ENCODE measurements at regions not wholly inside any gene's neighbourhood (a gene's known extent, or its start where the extent isn't known, plus 50 kb on each side); places are given as distances from the start of the nearest gene placed in this dataset.

DNA sequence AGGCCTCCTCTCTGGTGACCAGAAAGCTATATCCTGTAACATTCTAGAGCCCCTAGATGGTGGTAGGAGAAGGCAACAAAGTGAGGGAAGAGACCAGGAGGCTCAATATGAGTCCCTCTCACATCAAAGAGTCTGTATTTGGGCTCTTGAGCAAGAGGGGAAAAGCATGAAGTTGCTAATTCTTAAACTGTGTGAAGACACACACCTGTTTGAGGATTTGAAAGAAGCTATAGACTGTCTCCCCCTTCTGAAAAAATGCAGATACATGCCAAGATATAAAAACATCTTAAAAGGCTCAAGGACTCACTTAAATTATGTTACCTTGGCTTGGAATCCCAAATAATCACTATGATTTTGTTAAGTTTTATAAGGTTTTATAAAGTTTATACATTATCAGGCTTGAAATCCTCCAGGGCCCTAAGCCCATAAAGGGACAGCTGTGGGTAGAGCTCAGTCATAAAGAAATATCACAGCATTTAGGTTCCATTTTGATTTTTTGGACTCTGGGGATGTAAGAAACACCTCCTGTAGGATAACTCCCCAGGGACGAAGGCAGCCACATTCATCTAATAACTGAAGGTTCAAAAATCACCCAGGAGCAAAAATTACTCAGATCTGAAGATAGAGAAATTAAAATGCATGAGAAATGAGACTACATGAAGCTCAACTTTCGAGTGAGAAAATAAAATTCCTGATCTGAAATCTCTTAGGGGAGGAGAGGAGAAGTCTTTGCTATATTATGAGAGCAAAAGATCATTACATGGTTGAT, 136.1 kb upstream of the LGALSL start:
- no peak for DNase-seq (ENCODE audit: low read depth)

- no peak for DNase-seq (ENCODE audit: low read depth)
Observed at GRCh38 chr2:64318476-64318748, 135.6 kb upstream of the LGALSL start.

- no peak for DNase-seq (ENCODE audit: low read depth)
Observed at GRCh38 chr2:64319896-64320295, 134.1 kb upstream of the LGALSL start.

- DNase-seq (ENCODE audit: low read depth) = no peak
Observed at GRCh38 chr2:64322433-64322832, 131.5 kb upstream of the LGALSL start.

GRCh38 chr2:64323197-64323596, 130.8 kb upstream of the LGALSL start:
- DNase-seq (ENCODE audit: low read depth) = no peak

DNA sequence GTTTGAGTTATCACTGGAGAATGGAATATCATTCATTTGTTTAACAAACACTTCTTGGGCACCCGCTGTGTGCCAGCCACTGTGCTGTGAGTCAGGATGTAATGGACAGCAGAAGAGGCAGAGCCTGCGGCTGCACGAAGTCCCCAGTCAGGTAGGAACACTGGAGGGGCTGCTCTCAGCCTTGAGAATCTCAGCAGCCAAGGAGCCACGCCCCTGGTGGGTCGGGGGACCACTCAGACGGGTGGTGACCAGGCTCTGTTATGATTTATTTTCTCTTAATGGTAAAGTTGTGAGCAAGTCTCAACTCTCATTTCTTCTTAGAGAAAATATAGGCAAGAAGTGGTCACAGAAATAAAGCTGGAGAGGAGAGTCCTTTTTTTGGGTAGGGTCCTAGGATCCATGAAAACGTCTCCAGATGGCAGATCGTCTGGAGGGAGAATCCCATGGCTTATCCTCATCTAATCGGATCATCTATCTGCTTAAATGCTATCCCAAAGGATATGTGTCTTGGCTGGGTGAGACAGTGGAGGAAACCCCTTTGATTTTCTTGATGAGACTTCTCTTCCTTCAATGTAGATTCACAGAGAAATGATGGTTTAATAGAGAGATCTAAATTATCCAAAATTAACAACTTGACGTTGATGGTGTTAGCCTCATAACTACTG, 129.1 kb upstream of the LGALSL start:
- no peak for DNase-seq (ENCODE audit: low read depth)

DNA sequence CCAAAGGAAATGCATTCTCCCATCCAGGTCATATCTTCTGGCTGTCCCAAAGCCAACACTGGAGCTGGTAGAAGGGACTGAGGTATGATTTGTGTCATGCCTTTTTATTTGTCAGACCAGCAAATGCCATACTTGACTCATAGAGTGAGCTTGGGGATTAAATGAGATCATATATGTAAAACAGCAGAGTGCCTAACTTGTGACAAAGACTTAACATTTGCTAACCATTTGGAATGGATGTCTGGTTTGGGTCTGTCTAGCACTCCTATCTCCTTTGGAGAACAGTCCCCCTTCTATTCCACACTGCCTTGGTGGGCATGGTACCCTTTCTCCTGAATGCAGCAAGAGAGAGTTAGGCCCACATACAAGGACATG, 128.5 kb upstream of the LGALSL start:
- no peak for DNase-seq (ENCODE audit: low read depth)

DNA sequence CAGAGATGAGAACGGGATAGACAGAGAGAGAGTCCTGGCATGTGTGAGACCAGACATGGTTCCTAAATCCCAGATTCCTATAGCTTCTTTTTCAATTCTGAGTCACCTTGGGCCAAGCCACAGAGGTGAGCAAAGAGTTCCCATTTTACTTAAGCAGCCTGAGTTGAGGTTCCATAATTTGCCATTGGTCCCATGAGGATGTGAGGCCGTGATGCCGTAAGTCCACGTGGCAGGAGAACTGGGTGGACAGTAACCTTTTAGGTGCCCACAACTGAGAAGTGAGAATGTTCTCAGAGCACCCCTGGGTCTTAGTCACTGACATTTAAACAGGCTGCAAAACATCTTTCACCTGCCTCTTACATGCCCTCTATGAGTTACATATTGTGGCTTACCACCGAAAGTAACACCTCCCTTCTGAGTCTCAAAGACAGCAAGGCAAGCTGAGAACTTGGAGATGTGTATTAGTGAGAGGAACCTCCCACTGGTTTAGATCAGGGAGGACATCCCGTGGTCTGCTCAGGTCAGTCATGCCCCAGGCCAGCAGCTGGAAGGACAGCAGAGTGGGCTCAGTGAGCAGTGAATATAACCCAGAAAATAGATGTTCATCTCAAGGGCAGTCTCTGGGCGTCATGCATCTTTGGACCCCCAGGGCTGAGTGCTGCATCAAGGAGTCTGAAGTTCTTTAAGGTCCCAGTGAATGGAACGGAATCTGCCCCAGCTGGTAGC, 127.9 kb upstream of the LGALSL start:
- no peak for DNase-seq (ENCODE audit: low read depth)

DNA sequence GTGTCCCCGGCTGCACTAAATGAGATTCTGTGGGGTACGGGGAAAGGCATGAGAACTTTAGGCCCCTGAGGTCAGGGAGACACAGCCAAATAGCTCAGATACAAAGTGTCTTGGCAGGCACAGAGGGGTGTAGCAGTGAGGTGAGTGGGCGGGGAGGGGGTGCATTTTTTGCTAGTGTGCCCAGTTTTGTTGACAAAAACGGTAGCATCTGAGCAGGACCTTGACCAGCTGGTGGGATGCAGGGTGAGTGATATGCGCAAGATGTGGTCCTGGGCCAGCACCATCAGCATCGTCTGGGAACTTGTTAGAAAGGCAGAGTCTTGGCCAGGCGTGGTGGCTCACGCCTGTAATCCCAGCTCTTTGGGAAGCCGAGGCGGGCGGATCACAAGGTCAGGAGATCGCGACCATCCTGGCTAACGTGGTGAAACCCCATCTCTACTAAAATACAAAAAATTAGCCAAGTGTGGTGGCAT, 127.3 kb upstream of the LGALSL start:
- no peak for DNase-seq (ENCODE audit: low read depth)

GRCh38 chr2:64327129-64327509, 126.8 kb upstream of the LGALSL start:
- DNase-seq (ENCODE audit: low read depth) = no peak

DNA sequence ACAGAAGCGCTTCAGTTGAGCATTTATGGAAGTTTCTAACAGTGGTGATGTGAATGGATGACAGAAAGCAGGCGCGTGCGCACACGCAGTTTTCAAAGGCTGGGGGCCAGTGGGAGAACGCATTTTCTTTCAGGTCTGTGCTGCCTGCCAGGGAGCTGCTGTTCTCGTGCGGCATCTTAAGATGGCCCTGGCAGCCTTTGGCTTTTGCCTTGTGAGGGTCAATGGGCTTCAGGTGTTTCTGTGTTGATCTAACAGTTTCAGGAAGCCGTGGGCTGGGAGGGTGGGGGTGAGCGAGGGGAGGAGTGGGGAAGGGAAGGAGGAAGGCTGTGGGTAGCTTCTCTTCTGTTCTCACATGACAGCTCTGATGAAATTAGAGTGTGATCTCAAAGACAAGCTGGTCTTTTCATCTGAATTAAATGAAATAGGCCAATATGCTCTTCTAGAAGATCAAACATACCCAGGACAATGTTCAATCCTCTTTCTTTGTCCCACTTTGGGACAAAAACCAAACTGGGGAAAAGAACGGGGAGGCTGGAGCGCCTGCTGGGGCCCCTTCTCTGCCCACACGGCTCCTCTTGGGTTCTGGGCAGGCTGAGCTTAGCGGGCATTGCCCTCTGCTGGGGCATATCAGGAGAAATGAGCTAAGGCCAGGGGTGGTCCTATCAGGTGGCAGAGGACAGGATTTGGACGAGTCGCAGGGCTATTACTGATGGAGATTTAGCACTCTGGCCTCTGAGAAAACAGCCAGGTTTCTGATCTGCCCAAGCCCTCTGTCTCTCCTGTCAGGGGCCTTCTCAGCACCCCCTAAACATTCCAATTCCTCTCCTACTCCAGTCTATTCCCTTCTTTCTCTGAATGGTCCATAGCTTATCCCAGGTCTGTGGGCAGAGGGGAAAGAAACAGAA, 126.2 kb upstream of the LGALSL start:
- peak; percentile 51 for DNase-seq (ENCODE audit: low read depth)

GRCh38 chr2:64328415-64328722, 125.6 kb upstream of the LGALSL start:
- no peak for DNase-seq (ENCODE audit: low read depth)

DNA sequence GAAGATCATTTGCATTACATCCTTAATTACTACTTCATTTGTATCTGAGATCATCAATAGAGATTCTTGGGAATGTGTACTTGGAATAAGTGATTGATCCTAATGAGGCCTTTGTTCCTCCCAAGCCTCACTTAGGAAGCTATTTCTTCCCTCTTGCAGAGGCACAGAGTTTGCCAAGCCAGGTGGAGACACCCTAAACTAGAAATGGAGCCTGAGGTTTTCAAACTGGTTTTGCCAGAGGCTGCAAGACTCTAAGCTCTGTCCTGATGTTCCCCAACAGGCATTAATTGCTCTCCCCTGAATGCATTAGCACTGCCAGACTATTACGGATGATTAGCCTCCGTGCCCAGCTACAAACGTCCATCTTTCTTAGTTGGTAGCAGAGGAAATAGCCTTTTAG, 125.2 kb upstream of the LGALSL start:
- no peak for DNase-seq (ENCODE audit: low read depth)

- no peak for DNase-seq (ENCODE audit: low read depth)
Observed at GRCh38 chr2:64329848-64330247, 124.1 kb upstream of the LGALSL start.

- DNase-seq (ENCODE audit: low read depth) = peak; percentile 82
Observed at GRCh38 chr2:64330281-64331113, 123.5 kb upstream of the LGALSL start.

DNA sequence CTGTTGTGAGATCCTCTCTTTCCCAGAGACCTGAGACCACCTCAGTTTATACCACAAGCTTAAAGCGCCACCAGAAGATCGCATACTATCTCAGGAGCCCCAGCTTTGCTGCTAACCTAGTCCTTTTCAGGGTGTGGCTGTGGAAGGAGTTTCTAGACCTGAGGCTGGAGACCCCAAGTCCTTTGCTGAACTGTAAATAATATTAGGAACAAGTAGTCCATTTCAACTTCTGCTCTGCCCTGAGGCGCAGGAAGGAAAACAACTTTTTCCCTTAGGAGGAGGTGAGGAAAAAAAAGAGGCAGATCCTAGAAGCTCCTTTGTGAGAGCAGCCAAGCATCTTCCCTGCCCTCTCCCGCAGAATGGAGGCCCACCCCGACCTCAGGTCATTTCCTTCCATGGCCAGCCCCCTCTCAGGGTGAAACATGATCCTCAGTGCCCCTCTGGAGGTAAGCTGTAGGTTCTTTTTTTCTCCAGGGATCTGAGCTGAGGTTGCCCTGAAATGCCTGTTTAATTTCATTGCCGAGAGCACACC, 122.8 kb upstream of the LGALSL start:
- DNase-seq (ENCODE audit: low read depth) = no peak

- no peak for DNase-seq (ENCODE audit: low read depth)
Observed at GRCh38 chr2:64331849-64332699, 121.9 kb upstream of the LGALSL start.

GRCh38 chr2:64336171-64336570, 117.8 kb upstream of the LGALSL start:
- no peak for DNase-seq (ENCODE audit: low read depth)

GRCh38 chr2:64337314-64337713, 116.6 kb upstream of the LGALSL start:
- DNase-seq (ENCODE audit: low read depth) = no peak

DNA sequence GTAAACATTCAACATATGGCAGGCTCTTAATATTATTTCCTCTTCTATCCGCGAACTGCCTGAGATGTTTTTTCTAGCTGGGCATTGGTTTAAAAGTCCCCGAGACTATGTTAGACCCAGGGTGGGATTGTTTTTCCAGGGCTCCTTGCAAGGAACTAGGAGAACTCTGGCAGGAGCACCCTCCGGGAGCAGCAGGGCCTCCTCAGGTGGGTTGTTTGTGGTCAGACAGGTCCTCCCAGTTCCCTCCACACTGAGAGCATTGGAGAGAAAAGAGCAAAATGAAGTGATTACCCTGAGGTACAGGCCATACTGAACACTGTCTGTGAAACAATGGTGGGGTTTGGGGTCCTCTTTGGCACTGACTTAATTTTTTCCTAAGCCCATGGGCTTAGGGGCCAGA, 115.9 kb upstream of the LGALSL start:
- no peak for DNase-seq (ENCODE audit: low read depth)
